Hepatocyte (in vitro differentiated cells): ENCODE measurements at regions not wholly inside any gene's neighbourhood (a gene's known extent, or its start where the extent isn't known, plus 50 kb on each side); places are given as distances from the start of the nearest gene placed in this dataset.

Experiments
- CTCF ChIP-seq: fragments of 200-600 bp; sonication (generic); IDR thresholded peaks from 2 replicates; pipeline ENCODE4 v1.5.1; 2016; ENCODE audit warnings: antibody characterized with exemption, mild to moderate bottlenecking; ENCODE audit not compliant: poor library complexity
- EZH2 ChIP-seq: fragments of 200-600 bp; sonication (generic); IDR thresholded peaks from 2 replicates; pipeline ENCODE4 v1.6.1; 2016; ENCODE audit warnings: antibody characterized with exemption, mild to moderate bottlenecking, borderline replicate concordance

- TF ChIP-seq CTCF (no peak), EZH2 (no peak)
Observed at GRCh38 chr3:152206243-152206760, 62.4 kb upstream of the MBNL1 start.
